GM12878 (cell line): ENCODE measurements at regions not wholly inside any gene's neighbourhood (a gene's known extent, or its start where the extent isn't known, plus 50 kb on each side); places are given as distances from the start of the nearest gene placed in this dataset.

Experiments used
- ATAC-seq: fragments of 200-7000 bp; cut with Tn5 transposase; 3 replicates; pipeline ENCODE4 v1.9.1; 2020; ENCODE audit warnings: mild to moderate bottlenecking, moderate library complexity
- BruUV-seq: library from RNA; stranded (reverse); fragments of 400-500 nt; replicated peaks from 2 replicates; lab custom pipeline; 2021; lab: Mats Ljungman, UMichigan
- CTCF ChIA-PET: fragments of 300-600 bp; sonication (Branson Sonifier 250); formaldehyde crosslinking; extraction: SDS; loops from one replicate; lab custom pipeline; 2021; ENCODE audit warnings: inconsistent platforms; lab: Yijun Ruan, JAX
- POLR2A ChIA-PET: fragments of 350-600 bp; formaldehyde crosslinking; extraction: SDS; loops from one replicate; lab custom pipeline; 2021; ENCODE audit warnings: inconsistent platforms; lab: Charles Lee
- RAD21 ChIA-PET: fragments of 300-600 bp; sonication (Branson Sonifier 250); formaldehyde crosslinking; loops from one replicate; lab custom pipeline; 2023; ENCODE audit warnings: antibody characterized with exemption; ENCODE audit not compliant: unreplicated experiment; lab: Charles Lee
- SMC1A ChIA-PET: fragments of 300-600 bp; sonication (Branson Sonifier 250); formaldehyde crosslinking; loops from one replicate; lab custom pipeline; 2023; ENCODE audit not compliant: unreplicated experiment, uncharacterized antibody; lab: Charles Lee
- DNase-seq: peaks from one replicate; pipeline ENCODE4 v3.0.0-alpha.2; 2011; ENCODE audit warnings: low read depth, low spot score
- FAIRE-seq: peaks from 3 replicates; lab custom pipeline; 2011; peaks lifted over from hg19 to GRCh38; lab: Jason Lieb, UNC
- H2AFZ ChIP-seq: 2 replicates; pipeline ENCODE4 v1.6.0; 2011; ENCODE audit warnings: low read depth, low read length, control low read depth; ENCODE audit not compliant: control insufficient read depth
- H3K27ac ChIP-seq: 2 replicates; pipeline ENCODE4 v1.5.1; 2011; ENCODE audit warnings: control low read depth; ENCODE audit not compliant: control insufficient read depth, insufficient read depth
- H3K27me3 ChIP-seq, 2 experiments: replicated peaks in 1 of 2; 2 replicates each; pipeline versions ENCODE4 v1.6.0 to v1.6.1; 2011; ENCODE audit warnings: low read length in 1 of 2; ENCODE audit not compliant: control insufficient read depth in 2 of 2, insufficient read depth in 2 of 2
- H3K36me3 ChIP-seq, 2 experiments: 2 replicates each; pipeline ENCODE4 v1.5.1; 2011; ENCODE audit warnings: low read length in 1 of 2; ENCODE audit not compliant: control insufficient read depth in 2 of 2, insufficient read depth in 2 of 2
- H3K4me1 ChIP-seq: 2 replicates; pipeline ENCODE4 v1.6.1; 2011; ENCODE audit warnings: mild to moderate bottlenecking, low read length, moderate library complexity, mixed read lengths; ENCODE audit not compliant: control insufficient read depth, insufficient read depth
- H3K4me2 ChIP-seq: 2 replicates; pipeline ENCODE4 v1.6.0; 2011; ENCODE audit warnings: control low read depth; ENCODE audit not compliant: control insufficient read depth, insufficient read depth
- H3K4me3 ChIP-seq: fragments of 200-600 bp; sonication (generic); 2 replicates; pipeline ENCODE4 v1.5.1; 2016
- H3K79me2 ChIP-seq: 2 replicates; pipeline ENCODE4 v1.6.0; 2011; ENCODE audit warnings: low read length; ENCODE audit not compliant: control insufficient read depth, insufficient read depth
- H3K9ac ChIP-seq: 2 replicates; pipeline ENCODE4 v1.8.0; 2011; ENCODE audit warnings: low read length, control low read depth, mixed read lengths; ENCODE audit not compliant: control insufficient read depth, insufficient read depth
- H3K9me3 ChIP-seq: replicated peaks from 3 replicates; pipeline ENCODE4 v1.5.1; 2011; ENCODE audit warnings: mild to moderate bottlenecking, low read length; ENCODE audit not compliant: control insufficient read depth, insufficient read depth
- H4K20me1 ChIP-seq: 2 replicates; pipeline ENCODE4 v1.6.0; 2011; ENCODE audit not compliant: control insufficient read depth, insufficient read depth
- CBX3 ChIP-seq: fragments of 200-600 bp; sonication (generic); IDR thresholded peaks from 2 replicates; pipeline ENCODE4 v1.6.1; 2016; ENCODE audit warnings: low read depth, borderline replicate concordance
- CEBPB ChIP-seq, 2 experiments: fragments of 150-350 bp in 1 of 2; IDR thresholded peaks; 2 replicates each; pipeline ENCODE4 v1.6.1; 2012 to 2014; ENCODE audit warnings: low read depth in 2 of 2, low read length in 2 of 2, borderline replicate concordance in 1 of 2, inconsistent platforms in 1 of 2
- DPF2 ChIP-seq: fragments of 450-650 bp; IDR thresholded peaks from 2 replicates; pipeline ENCODE4 v1.6.1; 2017; ENCODE audit warnings: mild to moderate bottlenecking
- EP300 ChIP-seq, 2 experiments: fragments of 150-350 bp in 1 of 2; IDR thresholded peaks; 2 replicates each; pipeline ENCODE4 v1.6.1; 2011 to 2012; ENCODE audit warnings: low read depth in 2 of 2, low read length in 2 of 2, borderline replicate concordance in 1 of 2, improper control_type of control experiment in 1 of 2, inconsistent platforms in 1 of 2; ENCODE audit not compliant: control insufficient read depth in 1 of 2
- ETV6 ChIP-seq, 2 experiments: fragments of 450-650 bp in 1 of 2; IDR thresholded peaks in 1 of 2; conservative IDR thresholded peaks in 1 of 2; 2 replicates each; pipeline ENCODE4 v1.6.1; 2014; ENCODE audit warnings: antibody characterized with exemption in 1 of 2, borderline replicate concordance in 1 of 2, low read depth in 1 of 2, mild to moderate bottlenecking in 1 of 2, moderate library complexity in 1 of 2
- GATAD2B ChIP-seq: fragments of 450-650 bp; conservative IDR thresholded peaks from 2 replicates; pipeline ENCODE4 v1.6.1; 2017; ENCODE audit warnings: low read depth, mild to moderate bottlenecking, moderate library complexity
- HDAC2 ChIP-seq: fragments of 200-600 bp; sonication (generic); IDR thresholded peaks from 2 replicates; pipeline ENCODE4 v1.6.1; 2017
- MYB ChIP-seq: fragments of 150-350 bp; IDR thresholded peaks from 2 replicates; pipeline ENCODE4 v1.6.1; 2014; ENCODE audit warnings: mild to moderate bottlenecking, low read depth, low read length, borderline replicate concordance
- PML ChIP-seq: IDR thresholded peaks from 2 replicates; pipeline ENCODE4 v1.6.1; 2012; ENCODE audit warnings: low read length, inconsistent platforms
- RELA ChIP-seq: fragments of 450-650 bp; IDR thresholded peaks from 2 replicates; pipeline ENCODE4 v1.8.0; 2014; ENCODE audit warnings: borderline replicate concordance; ENCODE audit not compliant: partially characterized antibody
- SMAD5 ChIP-seq: IDR thresholded peaks from 2 replicates; pipeline ENCODE4 v1.6.1; 2016; ENCODE audit warnings: antibody characterized with exemption, low read depth
- SREBF1 ChIP-seq: IDR thresholded peaks from 2 replicates; pipeline ENCODE4 v1.6.1; 2012; ENCODE audit warnings: mild to moderate bottlenecking, low read length
- ZNF274 ChIP-seq: IDR thresholded peaks from one replicate; pipeline ENCODE4 v1.8.0; 2011; ENCODE audit not compliant: insufficient read length, insufficient read depth
- ZNF622 ChIP-seq: fragments of 450-650 bp; IDR thresholded peaks from 2 replicates; pipeline ENCODE4 v1.6.1; 2017; ENCODE audit warnings: mild to moderate bottlenecking, inconsistent platforms
- WGBS: methylation state at CpG from one replicate; pipeline ENCODE4 v1.1.6; 2016; ENCODE audit warnings: low lambda C conversion rate; ENCODE audit not compliant: insufficient replicate concordance, insufficient coverage; ENCODE audit errors: missing lambda C conversion rate; 5-methylcytosine and 5-hydroxymethylcytosine counted together
- in situ Hi-C: fragments of 300-500 bp; cut with MboI; formaldehyde crosslinking; loops from 9 replicates; pipeline ENCODE4 v1.14.3; 2018; ENCODE audit warnings: mixed read lengths
- intact Hi-C: fragments of 100-400 bp; cut with micrococcal nuclease; formaldehyde crosslinking; loops from one replicate; pipeline ENCODE4 v1.14.2; 2022; ENCODE audit not compliant: unreplicated experiment
- TF ChIP-seq, protein P1 (sequence below): IDR thresholded peaks from 2 replicates; pipeline ENCODE4 v1.6.1; 2012; ENCODE audit warnings: low read depth, low read length, improper control_type of control experiment

DNA sequence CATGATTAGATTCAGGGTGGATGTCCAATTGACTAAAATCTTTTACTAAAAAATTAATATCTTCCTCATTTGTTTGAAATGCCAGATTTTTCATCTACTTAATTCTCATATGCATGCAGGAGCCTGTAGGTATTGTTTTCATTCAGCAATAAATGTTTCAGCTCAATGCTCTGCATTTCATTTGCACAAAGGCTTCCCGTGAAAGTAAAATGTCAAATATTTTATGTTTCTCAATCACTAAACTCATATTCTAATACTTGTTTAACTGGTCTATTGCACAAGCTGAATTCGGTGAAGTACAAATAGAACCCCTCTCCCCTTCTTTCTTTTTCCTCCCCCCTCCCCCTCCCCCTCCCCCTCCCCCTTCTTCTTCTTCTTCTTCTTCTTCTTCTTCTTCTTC, 175.9 kb downstream of the MCHR2 start:
- Histone ChIP-seq H3K79me2 (no peaks in the 10 kb centered on the region), H3K36me3 (no peaks in the 10 kb centered on the region), H3K27ac (no peak overlapping the region), H3K9ac (no peak overlapping the region), H3K4me1 (no peaks in the 10 kb centered on the region), H3K4me3 (no peak overlapping the region), H3K9me3 (no peaks in the 10 kb centered on the region), H3K27me3 (no peaks in the 10 kb centered on the region), H4K20me1 (no peaks in the 10 kb centered on the region), H2AFZ (no peak overlapping the region), H3K4me2 (no peak overlapping the region)
- no peak for TF ChIP-seq MYB
- TF ChIP-seq ETV6 (conservative IDR thresholded peaks at IDR 0.05 in 1 of 2, IDR thresholded peaks at IDR 0.05 in 1 of 2; ENCODE audit: borderline replicate concordance in 1 of 2, low read depth in 1 of 2): no peak
- TF ChIP-seq HDAC2: no peak
- TF ChIP-seq ZNF274: no peak
- no peak for TF ChIP-seq CBX3
- TF ChIP-seq DPF2: no peak
- no peak for TF ChIP-seq ZNF622
- TF ChIP-seq EP300 (IDR thresholded peaks at IDR 0.05; ENCODE audit: borderline replicate concordance in 1 of 2, control insufficient read depth in 1 of 2, low read depth in 2 of 2, low read length in 2 of 2): no peak
- no peak for TF ChIP-seq SREBF1
- TF ChIP-seq GATAD2B: no peak
- no peak for TF ChIP-seq PML
- no peak for TF ChIP-seq SMAD5
- TF ChIP-seq, protein P1, sequence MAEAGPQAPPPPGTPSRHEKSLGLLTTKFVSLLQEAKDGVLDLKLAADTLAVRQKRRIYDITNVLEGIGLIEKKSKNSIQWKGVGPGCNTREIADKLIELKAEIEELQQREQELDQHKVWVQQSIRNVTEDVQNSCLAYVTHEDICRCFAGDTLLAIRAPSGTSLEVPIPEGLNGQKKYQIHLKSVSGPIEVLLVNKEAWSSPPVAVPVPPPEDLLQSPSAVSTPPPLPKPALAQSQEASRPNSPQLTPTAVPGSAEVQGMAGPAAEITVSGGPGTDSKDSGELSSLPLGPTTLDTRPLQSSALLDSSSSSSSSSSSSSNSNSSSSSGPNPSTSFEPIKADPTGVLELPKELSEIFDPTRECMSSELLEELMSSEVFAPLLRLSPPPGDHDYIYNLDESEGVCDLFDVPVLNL: no peak
- no peak for TF ChIP-seq CEBPB (IDR thresholded peaks at IDR 0.05; ENCODE audit: borderline replicate concordance in 1 of 2, low read depth in 2 of 2, low read length in 2 of 2)
- TF ChIP-seq RELA: no peak
- in situ Hi-C loops: no loop called here
- ChIA-PET RAD21 (no interaction called here), POLR2A (no interaction called here), SMC1A (no interaction called here), CTCF (no interaction called here)
- intact Hi-C loops: no loop called here
- BruUV-seq: no TSS peak
- no peak for FAIRE-seq
- WGBS: 44% methylated on average over 2 of the region's 2 CpGs
- DNase-seq: no peak
- ATAC-seq: no peak
